Natural killer cell (primary cell): ENCODE measurements at regions not wholly inside any gene's neighbourhood (a gene's known extent, or its start where the extent isn't known, plus 50 kb on each side); places are given as distances from the start of the nearest gene placed in this dataset.

Experiments used
- ATAC-seq, 3 donors: fragments of 150-1000 bp in 2 of 3; fragments of 200-7000 bp in 1 of 3; cut with Tn5 transposase; 1 replicate in 1 of 3; 2 replicates in 2 of 3; pipeline ENCODE4 v1.10.0; 2021; ENCODE audit warnings: mild to moderate bottlenecking in 2 of 3, moderate library complexity in 2 of 3
- DNase-seq, 2 donors: peaks; one replicate each; pipeline versions ENCODE4 v3.0.0 to v3.0.0-alpha.2; 2013 to 2021; ENCODE audit warnings: mixed read lengths in 1 of 2
- H3K27ac ChIP-seq: one replicate; pipeline ENCODE4 v1.5.1; 2013; ENCODE audit warnings: mild to moderate bottlenecking, low read length
- H3K27me3 ChIP-seq: one replicate; pipeline ENCODE4 v1.6.1; 2013; ENCODE audit warnings: low read length; ENCODE audit not compliant: control insufficient read depth, insufficient read depth
- H3K36me3 ChIP-seq: one replicate; pipeline ENCODE4 v1.6.1; 2013; ENCODE audit warnings: low read length; ENCODE audit not compliant: control insufficient read depth, insufficient read depth
- H3K4me1 ChIP-seq: one replicate; pipeline ENCODE4 v1.6.1; 2013; ENCODE audit warnings: low read length; ENCODE audit not compliant: control insufficient read depth, insufficient read depth
- H3K4me3 ChIP-seq: one replicate; pipeline ENCODE4 v1.5.1; 2013; ENCODE audit warnings: low read length
- H3K9me3 ChIP-seq: one replicate; pipeline ENCODE4 v1.6.1; 2013; ENCODE audit warnings: low read length; ENCODE audit not compliant: control insufficient read depth, insufficient read depth
- H3K27ac Mint-ChIP-seq, 2 donors: one replicate each; pipeline ENCODE4 v1.8.0; 2022; ENCODE audit warnings: mild to moderate bottlenecking in 2 of 2, mixed read lengths in 2 of 2, moderate library complexity in 1 of 2
- H3K27me3 Mint-ChIP-seq, 2 donors: one replicate each; pipeline ENCODE4 v1.8.0; 2022; ENCODE audit warnings: low read depth in 2 of 2, mixed read lengths in 2 of 2
- H3K36me3 Mint-ChIP-seq: one replicate; pipeline ENCODE4 v1.8.0; 2022; ENCODE audit warnings: mixed read lengths
- H3K4me1 Mint-ChIP-seq, 2 donors: one replicate each; pipeline ENCODE4 v1.8.0; 2022; ENCODE audit warnings: mixed read lengths in 2 of 2
- H3K4me3 Mint-ChIP-seq: one replicate; pipeline ENCODE4 v1.8.0; 2022; ENCODE audit warnings: mild to moderate bottlenecking, moderate library complexity, mixed read lengths
- H3K9me3 Mint-ChIP-seq, 2 donors: one replicate each; pipeline ENCODE4 v1.8.0; 2022; ENCODE audit warnings: mixed read lengths in 2 of 2
- CTCF ChIP-seq: fragments of 200-600 bp; IDR thresholded peaks from one replicate; pipeline ENCODE4 v1.8.0; 2022; ENCODE audit warnings: antibody characterized with exemption
- WGBS: methylation state at CpG from one replicate; pipeline ENCODE4 v1.1.7; 2013; ENCODE audit warnings: missing lambda C conversion rate; ENCODE audit not compliant: insufficient coverage; 5-methylcytosine and 5-hydroxymethylcytosine counted together
- intact Hi-C: fragments of 100-400 bp; cut with micrococcal nuclease; formaldehyde crosslinking; loops from one replicate; pipeline ENCODE4 v1.14.2; 2022

GRCh38 chr2:66240286-66240685 is 194.6 kb upstream of the MEIS1 start:
- Histone ChIP-seq H3K27ac (no peak overlapping the region), H3K36me3 (no peaks in the 10 kb centered on the region), H3K9me3 (no peaks in the 10 kb centered on the region), H3K4me1 (no peaks in the 10 kb centered on the region), H3K27me3 (no peaks in the 10 kb centered on the region), H3K4me3 (no peak overlapping the region)
- peaks cover 0 to 12% of the 10 kb centered on the region in 2 donors for H3K27me3 Mint-ChIP-seq
- H3K9me3 Mint-ChIP-seq, result peaks cover 0 to 5% of the 10 kb centered on the region in 2 donors
- WGBS, result 65% methylated on average over 3 of the region's 3 CpGs
- no peak for DNase-seq
- H3K36me3 Mint-ChIP-seq, result no peaks in the 10 kb centered on the region
- H3K27ac Mint-ChIP-seq, result no peak overlapping the region
- no peak for TF ChIP-seq CTCF
- ATAC-seq, result no peak
- H3K4me1 Mint-ChIP-seq, result no peaks in the 10 kb centered on the region
- intact Hi-C loops, result no loop called here
- H3K4me3 Mint-ChIP-seq, result no peak overlapping the region

GRCh38 chr2:66239655-66240054 is 195.3 kb upstream of the MEIS1 start:
- Histone ChIP-seq H3K4me1 (no peaks in the 10 kb centered on the region), H3K27ac (no peak overlapping the region), H3K4me3 (no peak overlapping the region), H3K9me3 (no peaks in the 10 kb centered on the region), H3K27me3 (no peaks in the 10 kb centered on the region), H3K36me3 (no peaks in the 10 kb centered on the region)
- DNase-seq (no peak), ATAC-seq (no peak)
- peaks cover 0 to 7% of the 10 kb centered on the region in 2 donors for H3K27me3 Mint-ChIP-seq
- intact Hi-C loops, result no loop called here
- no peaks in the 10 kb centered on the region for H3K4me1 Mint-ChIP-seq
- TF ChIP-seq CTCF, result no peak
- no peak overlapping the region for H3K4me3 Mint-ChIP-seq
- H3K27ac Mint-ChIP-seq, result no peak overlapping the region
- H3K9me3 Mint-ChIP-seq, result peaks cover 0 to 2% of the 10 kb centered on the region in 2 donors
- WGBS, result 79% methylated on average over 5 of the region's 7 CpGs
- no peaks in the 10 kb centered on the region for H3K36me3 Mint-ChIP-seq

GRCh38 chr2:66237803-66238379 is 197.0 kb upstream of the MEIS1 start:
- Histone ChIP-seq H3K4me1 (no peaks in the 10 kb centered on the region), H3K9me3 (no peaks in the 10 kb centered on the region), H3K4me3 (no peak overlapping the region), H3K36me3 (no peaks in the 10 kb centered on the region), H3K27ac (no peak overlapping the region), H3K27me3 (no peaks in the 10 kb centered on the region)
- Mint-ChIP-seq H3K9me3 (peaks cover 2 to 3% of the 10 kb centered on the region in 2 donors), H3K4me1 (no peaks in the 10 kb centered on the region), H3K4me3 (no peak overlapping the region), H3K27me3 (no peaks in the 10 kb centered on the region), H3K36me3 (no peaks in the 10 kb centered on the region), H3K27ac (no peak overlapping the region)
- 91% methylated on average over 6 of the region's 6 CpGs for WGBS
- TF ChIP-seq CTCF, result no peak
- ATAC-seq, result no peak
- DNase-seq, result no peak
- intact Hi-C loops, result no loop called here
